ENCODE measurements at regions not wholly inside any gene's neighbourhood (a gene's known extent, or its start where the extent isn't known, plus 50 kb on each side); places are given as distances from the start of the nearest gene placed in this dataset.

GRCh38 chr3:150146991-150147761 is 176.5 kb upstream of the PFN2 start:
- H3K27ac ChIP-seq (ENCODE audit: low read length), result no peak overlapping the region
- no peak overlapping the region for H3K9ac ChIP-seq (ENCODE audit: low read length)
- no peaks in the 10 kb centered on the region for H3K36me3 ChIP-seq (ENCODE audit: control insufficient read depth, low read depth, low read length)

GRCh38 chr3:150145659-150146058 is 175.0 kb upstream of the PFN2 start:
- H3K4me3 ChIP-seq (ENCODE audit: low read length), result no peak overlapping the region
- no peaks in the 10 kb centered on the region for H3K36me3 ChIP-seq (ENCODE audit: control insufficient read depth, low read depth, low read length)
- H3K9ac ChIP-seq (ENCODE audit: low read length), result no peak overlapping the region
- no peaks in the 10 kb centered on the region for H3K4me1 ChIP-seq (ENCODE audit: control insufficient read depth, low read depth, low read length)
- no peaks in the 10 kb centered on the region for H3K27me3 ChIP-seq (ENCODE audit: control insufficient read depth, insufficient read depth, low read length)
- no peak overlapping the region for H3K27ac ChIP-seq (ENCODE audit: low read length)
- no peaks in the 10 kb centered on the region for H3K9me3 ChIP-seq (ENCODE audit: control insufficient read depth, low read depth, low read length)

More at GRCh38 chr3:150146991-150147761, 176.5 kb upstream of the PFN2 start:
- no peaks in the 10 kb centered on the region for H3K27me3 ChIP-seq (ENCODE audit: control insufficient read depth, insufficient read depth, low read length)
- H3K9me3 ChIP-seq (ENCODE audit: control insufficient read depth, low read depth, low read length), result no peaks in the 10 kb centered on the region
- H3K4me3 ChIP-seq (ENCODE audit: low read length), result no peak overlapping the region
- no peaks in the 10 kb centered on the region for H3K4me1 ChIP-seq (ENCODE audit: control insufficient read depth, low read depth, low read length)

DNA sequence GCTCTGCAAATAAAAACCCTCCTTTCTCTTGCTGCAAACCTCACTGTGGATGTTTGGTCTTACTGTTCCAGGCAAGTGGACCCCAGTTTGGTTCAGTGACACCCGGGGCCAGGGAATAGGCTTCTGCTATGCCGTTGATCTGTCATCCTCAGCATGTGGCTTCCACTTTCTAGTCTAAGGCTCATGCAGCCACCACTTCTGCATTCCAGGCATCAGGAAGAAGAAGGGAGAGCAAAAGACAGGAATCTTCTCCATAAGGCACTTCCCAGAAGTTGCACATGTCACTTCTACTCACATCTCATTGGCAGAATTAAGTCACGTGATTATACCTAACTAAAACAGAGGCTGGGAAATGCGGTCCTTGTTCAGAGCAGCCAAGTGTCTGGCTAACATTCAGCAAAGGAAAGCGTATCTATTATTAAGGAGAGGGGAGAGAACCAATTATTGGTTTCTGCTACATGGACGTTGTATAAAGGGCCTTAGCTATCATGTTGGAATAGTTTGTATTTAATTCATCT is 173.6 kb upstream of the PFN2 start:
- H3K36me3 ChIP-seq (ENCODE audit: control insufficient read depth, low read depth, low read length), result no peaks in the 10 kb centered on the region
- no peaks in the 10 kb centered on the region for H3K9me3 ChIP-seq (ENCODE audit: control insufficient read depth, low read depth, low read length)
- no peak overlapping the region for H3K27ac ChIP-seq (ENCODE audit: low read length)
- H3K4me1 ChIP-seq (ENCODE audit: control insufficient read depth, low read depth, low read length), result no peaks in the 10 kb centered on the region
- no peak overlapping the region for H3K4me3 ChIP-seq (ENCODE audit: low read length)
- no peaks in the 10 kb centered on the region for H3K27me3 ChIP-seq (ENCODE audit: control insufficient read depth, insufficient read depth, low read length)
- no peak overlapping the region for H3K9ac ChIP-seq (ENCODE audit: low read length)

DNA sequence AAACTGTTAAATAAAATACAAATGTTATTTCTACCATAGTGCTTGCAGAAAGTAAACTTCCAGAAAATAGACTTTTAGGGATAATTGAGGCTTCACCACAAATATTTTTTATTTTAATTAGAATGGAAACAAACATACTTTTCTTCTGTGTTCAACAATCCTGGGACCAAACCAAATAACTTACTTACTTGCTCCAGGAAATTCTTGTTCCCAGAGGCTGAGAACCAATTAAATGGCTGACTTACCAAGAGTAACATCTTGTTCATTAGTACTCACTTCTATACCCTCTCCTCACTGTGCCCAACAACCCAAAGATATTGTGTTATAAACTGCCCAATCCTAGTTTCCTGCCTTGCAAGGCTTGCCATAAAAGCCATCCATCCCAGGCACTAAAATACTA is 172.2 kb upstream of the PFN2 start:
- no peaks in the 10 kb centered on the region for H3K9me3 ChIP-seq (ENCODE audit: control insufficient read depth, low read depth, low read length)
- no peaks in the 10 kb centered on the region for H3K4me1 ChIP-seq (ENCODE audit: control insufficient read depth, low read depth, low read length)
- no peaks in the 10 kb centered on the region for H3K27me3 ChIP-seq (ENCODE audit: control insufficient read depth, insufficient read depth, low read length)
- no peak overlapping the region for H3K9ac ChIP-seq (ENCODE audit: low read length)
- H3K4me3 ChIP-seq (ENCODE audit: low read length), result no peak overlapping the region
- H3K36me3 ChIP-seq (ENCODE audit: control insufficient read depth, low read depth, low read length), result no peaks in the 10 kb centered on the region
- H3K27ac ChIP-seq (ENCODE audit: low read length), result no peak overlapping the region

GRCh38 chr3:150141790-150142326 is 171.2 kb upstream of the PFN2 start:
- no peak overlapping the region for H3K27ac ChIP-seq (ENCODE audit: low read length)
- no peaks in the 10 kb centered on the region for H3K9me3 ChIP-seq (ENCODE audit: control insufficient read depth, low read depth, low read length)
- H3K27me3 ChIP-seq (ENCODE audit: control insufficient read depth, insufficient read depth, low read length), result no peaks in the 10 kb centered on the region
- no peaks in the 10 kb centered on the region for H3K36me3 ChIP-seq (ENCODE audit: control insufficient read depth, low read depth, low read length)
- H3K4me1 ChIP-seq (ENCODE audit: control insufficient read depth, low read depth, low read length), result no peaks in the 10 kb centered on the region
- no peak overlapping the region for H3K9ac ChIP-seq (ENCODE audit: low read length)
- H3K4me3 ChIP-seq (ENCODE audit: low read length), result no peak overlapping the region

DNA sequence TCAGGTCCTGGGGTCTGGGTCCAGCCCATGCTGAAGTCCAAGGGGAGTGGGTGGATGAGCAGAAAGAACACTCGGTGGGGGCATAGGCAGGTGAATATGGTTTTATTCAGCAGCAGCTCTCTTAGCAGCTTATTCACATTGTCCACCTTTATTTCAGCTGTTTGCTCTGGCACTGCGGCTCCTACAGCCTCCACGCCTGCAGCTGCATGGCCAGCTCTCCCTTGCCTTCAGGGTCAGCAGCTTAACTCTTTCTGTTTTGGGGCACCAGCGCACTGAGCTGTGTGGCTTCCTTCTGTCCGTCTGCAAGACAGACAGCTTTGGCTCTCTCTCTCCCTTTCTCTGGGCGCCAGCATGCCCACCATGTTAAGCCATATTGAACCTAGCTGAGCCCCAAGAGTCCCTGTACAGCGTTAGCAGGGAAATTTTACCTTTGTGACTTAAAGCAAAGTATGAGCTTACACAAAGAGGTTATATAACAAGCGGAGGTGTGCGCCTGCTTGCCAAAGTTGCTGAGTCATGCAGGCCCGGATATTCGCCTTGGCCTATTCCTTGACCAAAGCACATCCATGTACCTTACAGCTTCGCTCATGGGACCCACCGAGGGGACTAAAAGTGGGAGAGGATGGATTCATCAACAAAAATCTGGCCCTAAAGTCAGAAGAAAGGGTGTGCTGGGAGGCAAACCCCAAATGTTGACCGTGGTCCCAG is 170.1 kb upstream of the PFN2 start:
- Histone ChIP-seq H3K9me3 (ENCODE audit: control insufficient read depth, low read depth, low read length) (no peaks in the 10 kb centered on the region), H3K36me3 (ENCODE audit: control insufficient read depth, low read depth, low read length) (no peaks in the 10 kb centered on the region), H3K4me1 (ENCODE audit: control insufficient read depth, low read depth, low read length) (no peaks in the 10 kb centered on the region), H3K4me3 (ENCODE audit: low read length) (no peak overlapping the region), H3K27ac (ENCODE audit: low read length) (no peak overlapping the region), H3K9ac (ENCODE audit: low read length) (no peak overlapping the region), H3K27me3 (ENCODE audit: control insufficient read depth, insufficient read depth, low read length) (no peaks in the 10 kb centered on the region)

DNA sequence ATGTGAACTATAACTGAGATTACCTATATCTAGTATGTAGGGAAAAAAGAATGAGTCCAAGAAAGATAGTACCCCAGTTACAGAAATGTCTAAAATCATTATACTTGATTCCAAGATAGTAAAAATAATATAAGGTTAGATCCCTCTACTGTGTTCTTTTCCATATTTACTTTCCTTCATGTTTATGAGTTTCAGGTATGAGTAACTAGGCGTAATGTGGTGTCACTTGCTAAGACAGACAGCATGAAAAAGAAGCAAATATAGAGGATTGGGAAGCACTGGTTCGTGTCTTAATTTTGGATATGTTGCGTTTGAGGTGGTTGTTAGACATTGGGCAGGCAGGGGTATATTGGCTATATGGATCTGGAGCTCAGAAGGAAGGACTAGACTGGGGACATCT is 168.1 kb upstream of the PFN2 start:
- H3K27ac ChIP-seq (ENCODE audit: low read length), result no peak overlapping the region
- no peaks in the 10 kb centered on the region for H3K9me3 ChIP-seq (ENCODE audit: control insufficient read depth, low read depth, low read length)
- no peaks in the 10 kb centered on the region for H3K4me1 ChIP-seq (ENCODE audit: control insufficient read depth, low read depth, low read length)
- no peaks in the 10 kb centered on the region for H3K27me3 ChIP-seq (ENCODE audit: control insufficient read depth, insufficient read depth, low read length)
- no peak overlapping the region for H3K4me3 ChIP-seq (ENCODE audit: low read length)
- no peaks in the 10 kb centered on the region for H3K36me3 ChIP-seq (ENCODE audit: control insufficient read depth, low read depth, low read length)
- no peak overlapping the region for H3K9ac ChIP-seq (ENCODE audit: low read length)

DNA sequence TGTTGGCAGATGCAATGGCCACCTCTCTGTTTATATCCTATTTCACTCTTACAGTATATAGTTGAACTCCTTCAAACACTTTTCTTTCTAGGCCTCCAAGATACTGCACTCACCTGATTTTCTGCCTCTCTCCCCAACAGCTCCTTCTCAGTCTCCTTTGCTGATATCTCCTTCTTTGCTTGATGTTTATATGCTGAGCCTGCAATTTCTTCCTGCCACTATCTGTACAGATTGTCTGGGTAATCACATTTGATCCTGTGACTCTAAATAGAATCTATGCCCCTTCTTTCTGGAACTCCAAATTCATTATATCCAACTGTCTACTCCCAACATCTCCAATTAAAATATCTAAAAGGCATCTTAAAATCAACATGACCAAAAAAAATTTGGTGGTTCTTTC is 165.5 kb upstream of the PFN2 start:
- H3K27ac ChIP-seq (ENCODE audit: low read length), result no peak overlapping the region
- no peaks in the 10 kb centered on the region for H3K27me3 ChIP-seq (ENCODE audit: control insufficient read depth, insufficient read depth, low read length)
- peaks cover 9% of the 10 kb centered on the region for H3K4me1 ChIP-seq (ENCODE audit: control insufficient read depth, low read depth, low read length)
- H3K36me3 ChIP-seq (ENCODE audit: control insufficient read depth, low read depth, low read length), result no peaks in the 10 kb centered on the region
- no peaks in the 10 kb centered on the region for H3K9me3 ChIP-seq (ENCODE audit: control insufficient read depth, low read depth, low read length)
- H3K9ac ChIP-seq (ENCODE audit: low read length), result no peak overlapping the region
- no peak overlapping the region for H3K4me3 ChIP-seq (ENCODE audit: low read length)

GRCh38 chr3:150135287-150135721 is 164.6 kb upstream of the PFN2 start:
- H3K9me3 ChIP-seq (ENCODE audit: control insufficient read depth, low read depth, low read length), result no peaks in the 10 kb centered on the region
- no peak overlapping the region for H3K4me3 ChIP-seq (ENCODE audit: low read length)
- no peaks in the 10 kb centered on the region for H3K27me3 ChIP-seq (ENCODE audit: control insufficient read depth, insufficient read depth, low read length)
- H3K27ac ChIP-seq (ENCODE audit: low read length), result no peak overlapping the region
- H3K36me3 ChIP-seq (ENCODE audit: control insufficient read depth, low read depth, low read length), result no peaks in the 10 kb centered on the region
- H3K4me1 ChIP-seq (ENCODE audit: control insufficient read depth, low read depth, low read length), result peaks cover 17% of the 10 kb centered on the region
- H3K9ac ChIP-seq (ENCODE audit: low read length), result no peak overlapping the region

GRCh38 chr3:150133293-150133692 is 162.6 kb upstream of the PFN2 start:
- H3K9ac ChIP-seq (ENCODE audit: low read length), result no peak overlapping the region
- peaks cover 29% of the 10 kb centered on the region for H3K4me1 ChIP-seq (ENCODE audit: control insufficient read depth, low read depth, low read length)
- no peaks in the 10 kb centered on the region for H3K36me3 ChIP-seq (ENCODE audit: control insufficient read depth, low read depth, low read length)
- no peaks in the 10 kb centered on the region for H3K9me3 ChIP-seq (ENCODE audit: control insufficient read depth, low read depth, low read length)
- H3K27ac ChIP-seq (ENCODE audit: low read length), result no peak overlapping the region
- no peak overlapping the region for H3K4me3 ChIP-seq (ENCODE audit: low read length)
- no peaks in the 10 kb centered on the region for H3K27me3 ChIP-seq (ENCODE audit: control insufficient read depth, insufficient read depth, low read length)

- Histone ChIP-seq H3K27me3 (ENCODE audit: control insufficient read depth, insufficient read depth, low read length) (no peaks in the 10 kb centered on the region), H3K4me1 (ENCODE audit: control insufficient read depth, low read depth, low read length) (peaks cover 29% of the 10 kb centered on the region), H3K9ac (ENCODE audit: low read length) (no peak overlapping the region), H3K27ac (ENCODE audit: low read length) (no peak overlapping the region), H3K36me3 (ENCODE audit: control insufficient read depth, low read depth, low read length) (no peaks in the 10 kb centered on the region), H3K9me3 (ENCODE audit: control insufficient read depth, low read depth, low read length) (no peaks in the 10 kb centered on the region), H3K4me3 (ENCODE audit: low read length) (no peak overlapping the region)
Measured at GRCh38 chr3:150132101-150132749, 161.5 kb upstream of the PFN2 start.
